Smooth muscle cell (in vitro differentiated cells): ENCODE measurements at regions not wholly inside any gene's neighbourhood (a gene's known extent, or its start where the extent isn't known, plus 50 kb on each side); places are given as distances from the start of the nearest gene placed in this dataset.

ENCODE experiments used
- DNase-seq: peaks from one replicate; lab custom pipeline; 2025; ENCODE audit not compliant: unreplicated experiment; lab: John Stamatoyannopoulos, UW
- H2AFZ ChIP-seq: fragments of 200-600 bp; sonication (generic); 2 replicates; pipeline ENCODE4 v1.6.0; 2016; ENCODE audit warnings: antibody characterized with exemption, low read depth, mild to moderate bottlenecking
- H3F3A ChIP-seq: fragments of 200-600 bp; sonication (generic); 2 replicates; pipeline ENCODE4 v1.6.0; 2017; ENCODE audit warnings: antibody characterized with exemption, low read depth
- H3K27ac ChIP-seq: fragments of 200-600 bp; sonication (generic); 2 replicates; pipeline ENCODE4 v1.5.1; 2016; ENCODE audit warnings: low read depth, mild to moderate bottlenecking
- H3K27me3 ChIP-seq: fragments of 200-600 bp; sonication (generic); 2 replicates; pipeline ENCODE4 v1.6.1; 2016; ENCODE audit warnings: low read depth, mild to moderate bottlenecking
- H3K36me3 ChIP-seq: fragments of 200-600 bp; sonication (generic); 2 replicates; pipeline ENCODE4 v1.5.1; 2016; ENCODE audit warnings: low read depth
- H3K4me1 ChIP-seq: fragments of 200-600 bp; sonication (generic); 2 replicates; pipeline ENCODE4 v1.5.1; 2016; ENCODE audit warnings: low read depth
- H3K4me2 ChIP-seq: fragments of 200-600 bp; sonication (generic); 2 replicates; pipeline ENCODE4 v1.6.0; 2016; ENCODE audit warnings: mild to moderate bottlenecking
- H3K4me3 ChIP-seq: fragments of 200-600 bp; sonication (generic); 2 replicates; pipeline ENCODE4 v1.5.1; 2016; ENCODE audit warnings: mild to moderate bottlenecking
- H3K79me2 ChIP-seq: fragments of 200-600 bp; sonication (generic); 2 replicates; pipeline ENCODE4 v1.6.0; 2016; ENCODE audit warnings: low read depth, mild to moderate bottlenecking
- H3K9ac ChIP-seq: fragments of 200-600 bp; sonication (generic); 2 replicates; pipeline ENCODE4 v1.6.0; 2016; ENCODE audit warnings: low read depth
- H3K9me3 ChIP-seq: fragments of 200-600 bp; sonication (generic); replicated peaks from 2 replicates; pipeline ENCODE4 v1.5.1; 2016; ENCODE audit warnings: low read depth
- H4K20me1 ChIP-seq: fragments of 200-600 bp; sonication (generic); 2 replicates; pipeline ENCODE4 v1.6.0; 2016; ENCODE audit warnings: low read depth
- CTCF ChIP-seq: fragments of 200-600 bp; sonication (generic); IDR thresholded peaks from 2 replicates; pipeline ENCODE4 v1.5.1; 2017; ENCODE audit warnings: borderline replicate concordance, mild to moderate bottlenecking, antibody characterized with exemption; ENCODE audit not compliant: insufficient read depth, poor library complexity, severe bottlenecking
- WGBS: methylation state at CpG from one replicate; pipeline ENCODE4 v1.1.7; 2016; ENCODE audit warnings: low lambda C conversion rate; 5-methylcytosine and 5-hydroxymethylcytosine counted together

GRCh38 chr9:89889865-89890264 is 285.1 kb downstream of the GADD45G start:
- Histone ChIP-seq H3K27me3 (no peaks in the 10 kb centered on the region), H3K9ac (no peak overlapping the region), H3K79me2 (no peaks in the 10 kb centered on the region), H3K36me3 (no peaks in the 10 kb centered on the region), H3K4me2 (no peak overlapping the region), H3K4me1 (no peaks in the 10 kb centered on the region), H3K4me3 (no peak overlapping the region), H3K27ac (no peak overlapping the region), H4K20me1 (no peaks in the 10 kb centered on the region), H3K9me3 (no peaks in the 10 kb centered on the region), H2AFZ (no peak overlapping the region), H3F3A (no peaks in the 10 kb centered on the region)
- TF ChIP-seq CTCF = no peak
- DNase-seq = no peak
- 90% methylated on average over 5 of the region's 5 CpGs for WGBS

- no peak for DNase-seq
- Histone ChIP-seq H3K4me1 (no peaks in the 10 kb centered on the region), H3K9me3 (no peaks in the 10 kb centered on the region), H3K4me2 (no peak overlapping the region), H3K27me3 (no peaks in the 10 kb centered on the region), H2AFZ (no peak overlapping the region), H3K79me2 (no peaks in the 10 kb centered on the region), H3K4me3 (no peak overlapping the region), H4K20me1 (no peaks in the 10 kb centered on the region), H3F3A (no peaks in the 10 kb centered on the region), H3K27ac (no peak overlapping the region), H3K36me3 (no peaks in the 10 kb centered on the region), H3K9ac (no peak overlapping the region)
- 88% methylated on average over 14 of the region's 14 CpGs for WGBS
- no peak for TF ChIP-seq CTCF
Measured at GRCh38 chr9:89890326-89890980, 285.6 kb downstream of the GADD45G start.

- H3K27me3 ChIP-seq = no peaks in the 10 kb centered on the region
- TF ChIP-seq CTCF = no peak
- no peaks in the 10 kb centered on the region for H3K36me3 ChIP-seq
- no peak overlapping the region for H3K4me3 ChIP-seq
- DNase-seq = no peak
- no peaks in the 10 kb centered on the region for H4K20me1 ChIP-seq
- WGBS = 85% methylated on average over 5 of the region's 5 CpGs
- no peak overlapping the region for H2AFZ ChIP-seq
- no peak overlapping the region for H3K27ac ChIP-seq
- H3K4me2 ChIP-seq = no peak overlapping the region
- H3K4me1 ChIP-seq = no peaks in the 10 kb centered on the region
- no peaks in the 10 kb centered on the region for H3K79me2 ChIP-seq
- H3F3A ChIP-seq = no peaks in the 10 kb centered on the region
- H3K9me3 ChIP-seq = no peaks in the 10 kb centered on the region
- no peak overlapping the region for H3K9ac ChIP-seq
Measured at GRCh38 chr9:89891221-89891590, 286.4 kb downstream of the GADD45G start.

- H3K27me3 ChIP-seq = no peaks in the 10 kb centered on the region
Measured at GRCh38 chr9:89891591-89892304, 286.9 kb downstream of the GADD45G start.

More at GRCh38 chr9:89891591-89892304, 286.9 kb downstream of the GADD45G start:
- Histone ChIP-seq H4K20me1 (no peaks in the 10 kb centered on the region), H3K4me3 (no peak overlapping the region), H3K9ac (no peak overlapping the region), H3K27ac (no peak overlapping the region), H3K4me1 (no peaks in the 10 kb centered on the region), H3K9me3 (no peaks in the 10 kb centered on the region), H3F3A (no peaks in the 10 kb centered on the region), H2AFZ (no peak overlapping the region), H3K36me3 (no peaks in the 10 kb centered on the region), H3K79me2 (no peaks in the 10 kb centered on the region), H3K4me2 (no peak overlapping the region)
- TF ChIP-seq CTCF = no peak
- no peak for DNase-seq
- 87% methylated on average over 6 of the region's 6 CpGs for WGBS
